Activated naive CD8-positive, alpha-beta T cell treated with anti-CD3 and anti-CD28 coated beads, Interleukin-2, amount 50 U/mL, for 24 hours (primary cell): ENCODE measurements at regions not wholly inside any gene's neighbourhood (a gene's known extent, or its start where the extent isn't known, plus 50 kb on each side); places are given as distances from the start of the nearest gene placed in this dataset.
"Not testable (repeated sequence)": the region's sequence is repeated elsewhere in the genome, so short reads cannot be mapped to it uniquely, and the experiment has no call there.

Source experiments
- ATAC-seq: fragments of 150-1000 bp; cut with Tn5 transposase; one replicate; pipeline ENCODE4 v1.10.0; 2021
- DNase-seq: peaks from one replicate; pipeline ENCODE4 v3.0.0; 2021
- H3K27ac Mint-ChIP-seq: one replicate; pipeline ENCODE4 v1.8.0; 2021; ENCODE audit warnings: mild to moderate bottlenecking, mixed read lengths
- H3K27me3 Mint-ChIP-seq: one replicate; pipeline ENCODE4 v1.8.0; 2021; ENCODE audit warnings: mixed read lengths
- H3K36me3 Mint-ChIP-seq: one replicate; pipeline ENCODE4 v1.8.0; 2021; ENCODE audit warnings: low read depth, mixed read lengths
- H3K4me1 Mint-ChIP-seq: one replicate; pipeline ENCODE4 v1.8.0; 2021; ENCODE audit warnings: mixed read lengths
- H3K4me3 Mint-ChIP-seq: one replicate; pipeline ENCODE4 v1.8.0; 2021; ENCODE audit warnings: mild to moderate bottlenecking, moderate library complexity, mixed read lengths
- H3K9me3 Mint-ChIP-seq: one replicate; pipeline ENCODE4 v1.8.0; 2021; ENCODE audit warnings: mixed read lengths

DNA sequence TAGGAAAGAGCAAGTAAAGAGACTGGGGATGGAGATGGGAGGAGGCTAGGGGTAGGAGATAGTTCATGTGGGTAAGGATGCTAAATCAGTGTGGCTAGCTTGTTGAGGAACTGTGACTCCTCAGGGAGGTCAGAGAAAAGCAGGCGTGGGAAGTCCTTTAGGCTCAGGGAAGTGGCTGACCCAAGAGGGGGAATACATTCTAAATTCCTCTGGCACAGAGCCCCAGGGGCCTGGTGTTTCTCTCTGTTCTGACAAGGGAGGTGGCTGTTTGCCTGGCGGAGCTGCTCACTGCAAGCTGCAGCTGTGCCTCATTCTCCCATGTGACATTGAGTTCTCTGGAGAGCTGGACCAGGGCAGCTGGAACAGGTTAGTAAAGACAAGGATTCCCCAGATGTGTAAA, 152.2 kb upstream of the SLC38A2 start:
- H3K27me3 Mint-ChIP-seq: no peaks in the 10 kb centered on the region
- peaks cover 5% of the 10 kb centered on the region for H3K9me3 Mint-ChIP-seq
- H3K4me3 Mint-ChIP-seq: no peak overlapping the region
- peaks cover 28% of the 10 kb centered on the region for H3K4me1 Mint-ChIP-seq
- H3K27ac Mint-ChIP-seq: peak overlapping the region; percentile 86
- DNase-seq (no peak), ATAC-seq (no peak)
- no peaks in the 10 kb centered on the region for H3K36me3 Mint-ChIP-seq

- Mint-ChIP-seq H3K27ac (peak overlapping the region; percentile 86), H3K27me3 (no peaks in the 10 kb centered on the region), H3K4me1 (peaks cover 33% of the 10 kb centered on the region), H3K4me3 (peak overlapping the region; percentile 69), H3K36me3 (no peaks in the 10 kb centered on the region), H3K9me3 (peaks cover 2% of the 10 kb centered on the region)
- DNase-seq (peak; percentile 25), ATAC-seq (peak; percentile 86)
Measured at GRCh38 chr12:46523863-46524770, 151.5 kb upstream of the SLC38A2 start.

DNA sequence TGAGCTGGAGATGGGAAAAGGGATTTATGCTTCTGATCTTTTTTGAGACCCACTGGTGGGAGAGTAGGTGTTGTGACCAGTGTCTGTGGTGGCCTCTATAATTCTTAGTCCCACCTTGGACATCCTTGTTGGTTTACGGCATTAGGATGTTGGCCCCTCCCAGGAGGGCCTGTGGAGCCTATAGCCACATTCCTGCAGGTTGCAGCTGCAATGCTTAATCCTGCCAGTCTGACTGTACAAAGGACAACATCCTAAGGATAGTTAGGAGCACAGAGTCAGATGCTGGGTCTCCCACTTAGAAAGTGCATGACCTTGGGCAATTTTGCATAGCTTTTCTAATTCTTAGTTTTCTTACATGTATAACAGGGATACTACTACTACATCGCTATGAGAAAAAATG, 150.9 kb upstream of the SLC38A2 start:
- no peaks in the 10 kb centered on the region for H3K27me3 Mint-ChIP-seq
- no peaks in the 10 kb centered on the region for H3K36me3 Mint-ChIP-seq
- ATAC-seq: no peak
- H3K4me3 Mint-ChIP-seq: peak overlapping the region; percentile 69
- DNase-seq: no peak
- peak overlapping the region; percentile 86 for H3K27ac Mint-ChIP-seq
- peaks cover 39% of the 10 kb centered on the region for H3K4me1 Mint-ChIP-seq
- H3K9me3 Mint-ChIP-seq: no peaks in the 10 kb centered on the region

- no peak overlapping the region for H3K4me3 Mint-ChIP-seq
- no peak for DNase-seq
- H3K27ac Mint-ChIP-seq: no peak overlapping the region
- no peaks in the 10 kb centered on the region for H3K9me3 Mint-ChIP-seq
- no peaks in the 10 kb centered on the region for H3K36me3 Mint-ChIP-seq
- peaks cover 49% of the 10 kb centered on the region for H3K4me1 Mint-ChIP-seq
- no peaks in the 10 kb centered on the region for H3K27me3 Mint-ChIP-seq
- ATAC-seq: no peak
Measured at GRCh38 chr12:46522071-46522470, 149.5 kb upstream of the SLC38A2 start.

DNA sequence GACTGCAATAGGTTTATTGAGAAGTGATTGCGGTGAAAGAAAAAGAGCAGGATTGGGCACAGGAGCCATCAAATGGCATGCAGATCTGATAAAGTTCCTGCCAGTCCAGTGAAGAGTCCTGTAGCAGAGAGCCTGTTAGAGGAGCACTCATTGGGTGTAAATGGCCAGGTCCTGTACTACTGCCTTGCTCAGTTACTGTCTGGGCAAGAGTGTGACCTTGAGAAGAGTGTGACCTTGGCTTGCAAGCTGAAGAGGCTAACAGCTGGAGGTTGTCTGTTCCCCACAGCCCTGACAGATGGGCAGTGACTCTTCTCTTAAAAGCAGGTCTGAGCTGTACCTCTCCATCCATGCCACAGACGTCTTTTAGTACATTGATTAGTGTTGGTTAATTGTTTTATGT, 148.6 kb upstream of the SLC38A2 start:
- Mint-ChIP-seq H3K27me3 (no peaks in the 10 kb centered on the region), H3K9me3 (no peaks in the 10 kb centered on the region), H3K4me1 (peaks cover 57% of the 10 kb centered on the region), H3K27ac (no peak overlapping the region), H3K36me3 (no peaks in the 10 kb centered on the region), H3K4me3 (no peak overlapping the region)
- DNase-seq: no peak
- ATAC-seq: no peak

DNA sequence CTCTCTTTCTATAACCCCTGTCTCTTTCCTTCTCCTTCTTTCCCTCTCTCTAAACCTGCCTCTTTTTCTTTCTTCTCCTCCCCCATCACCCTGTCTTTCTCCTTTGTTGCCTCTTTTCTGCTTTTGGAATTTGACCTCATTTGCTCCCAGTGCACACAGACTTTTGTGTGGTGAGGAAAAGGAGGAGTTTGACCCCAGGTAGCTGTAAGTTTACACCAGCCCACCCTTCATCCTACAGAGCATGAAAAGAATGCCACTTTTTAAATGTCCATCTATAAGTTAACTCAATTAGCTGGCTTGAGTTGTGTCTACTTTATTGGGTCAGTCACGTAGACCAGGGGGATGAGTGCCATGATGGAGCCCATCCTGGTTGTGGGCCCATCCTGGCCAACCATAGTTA, 146.8 kb upstream of the SLC38A2 start:
- ATAC-seq (no peak), DNase-seq (no peak)
- H3K4me1 Mint-ChIP-seq: peaks cover 62% of the 10 kb centered on the region
- H3K9me3 Mint-ChIP-seq: no peaks in the 10 kb centered on the region
- H3K27ac Mint-ChIP-seq: peak overlapping the region; percentile 16
- no peak overlapping the region for H3K4me3 Mint-ChIP-seq
- H3K27me3 Mint-ChIP-seq: no peaks in the 10 kb centered on the region
- H3K36me3 Mint-ChIP-seq: no peaks in the 10 kb centered on the region

- Mint-ChIP-seq H3K36me3 (no peaks in the 10 kb centered on the region), H3K4me3 (no peak overlapping the region), H3K9me3 (no peaks in the 10 kb centered on the region), H3K27ac (no peak overlapping the region), H3K4me1 (peaks cover 62% of the 10 kb centered on the region), H3K27me3 (no peaks in the 10 kb centered on the region)
- DNase-seq (no peak), ATAC-seq (no peak)
Measured at GRCh38 chr12:46518729-46519128, 146.2 kb upstream of the SLC38A2 start.

DNA sequence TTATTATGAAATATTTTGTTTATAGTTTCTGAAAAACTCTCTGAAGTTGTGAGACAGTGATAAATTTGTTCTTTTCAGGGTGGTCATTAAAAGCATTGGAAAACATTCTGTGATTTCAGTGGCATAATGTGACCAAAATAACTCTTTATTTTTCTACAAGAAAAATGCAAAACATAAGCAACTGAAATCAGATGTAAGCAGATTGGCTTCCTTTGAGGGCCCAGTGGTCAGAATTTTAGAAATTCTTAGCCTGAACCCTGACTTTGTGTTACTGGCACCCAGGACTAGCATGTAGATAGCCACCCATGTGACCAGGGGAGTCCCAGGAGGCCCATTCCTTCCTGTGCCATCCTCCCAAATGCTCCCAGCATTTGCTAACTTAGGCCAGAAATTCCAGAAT, 145.6 kb upstream of the SLC38A2 start:
- ATAC-seq (no peak), DNase-seq (no peak)
- no peak overlapping the region for H3K4me3 Mint-ChIP-seq
- peak overlapping the region; percentile 90 for H3K27ac Mint-ChIP-seq
- no peaks in the 10 kb centered on the region for H3K9me3 Mint-ChIP-seq
- no peaks in the 10 kb centered on the region for H3K27me3 Mint-ChIP-seq
- H3K4me1 Mint-ChIP-seq: peaks cover 62% of the 10 kb centered on the region
- no peaks in the 10 kb centered on the region for H3K36me3 Mint-ChIP-seq

DNA sequence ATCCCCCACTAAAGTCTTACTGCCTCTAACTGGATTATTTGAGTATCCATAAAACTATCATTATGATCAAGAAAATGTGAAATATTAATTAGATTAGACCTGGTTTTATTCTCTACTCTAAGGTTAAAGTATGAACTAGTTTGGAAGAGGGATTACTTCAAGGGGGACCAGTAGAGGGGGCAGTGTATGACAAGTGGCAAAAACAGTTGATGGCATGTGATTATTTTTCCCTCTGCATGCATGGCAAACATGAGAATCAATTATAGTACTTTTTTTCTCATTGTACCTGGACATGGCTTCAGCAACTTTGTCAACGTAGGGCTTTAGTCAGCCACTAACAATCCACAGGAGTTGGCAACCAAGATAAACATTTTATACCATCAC, 145.0 kb upstream of the SLC38A2 start:
- H3K9me3 Mint-ChIP-seq: no peaks in the 10 kb centered on the region
- H3K27me3 Mint-ChIP-seq: no peaks in the 10 kb centered on the region
- no peaks in the 10 kb centered on the region for H3K36me3 Mint-ChIP-seq
- H3K4me3 Mint-ChIP-seq: peak overlapping the region; percentile 45
- DNase-seq (no peak), ATAC-seq (peak; percentile 44)
- H3K27ac Mint-ChIP-seq: peak overlapping the region; percentile 90
- peaks cover 63% of the 10 kb centered on the region for H3K4me1 Mint-ChIP-seq

GRCh38 chr12:46516933-46517578, 144.5 kb upstream of the SLC38A2 start:
- Mint-ChIP-seq H3K36me3 (no peaks in the 10 kb centered on the region), H3K9me3 (no peaks in the 10 kb centered on the region), H3K27me3 (no peaks in the 10 kb centered on the region), H3K4me1 (peaks cover 58% of the 10 kb centered on the region), H3K4me3 (peak overlapping the region; percentile 45), H3K27ac (peak overlapping the region; percentile 90)
- peak; percentile 25 for DNase-seq
- ATAC-seq: peak; percentile 96

- Mint-ChIP-seq H3K36me3 (no peaks in the 10 kb centered on the region), H3K27me3 (no peaks in the 10 kb centered on the region), H3K9me3 (peaks cover 4% of the 10 kb centered on the region), H3K4me1 (peaks cover 55% of the 10 kb centered on the region), H3K4me3 (no peak overlapping the region), H3K27ac (peak overlapping the region; percentile 90)
- no peak for DNase-seq
- ATAC-seq: no peak
Measured at GRCh38 chr12:46516238-46516932, 143.8 kb upstream of the SLC38A2 start.

DNA sequence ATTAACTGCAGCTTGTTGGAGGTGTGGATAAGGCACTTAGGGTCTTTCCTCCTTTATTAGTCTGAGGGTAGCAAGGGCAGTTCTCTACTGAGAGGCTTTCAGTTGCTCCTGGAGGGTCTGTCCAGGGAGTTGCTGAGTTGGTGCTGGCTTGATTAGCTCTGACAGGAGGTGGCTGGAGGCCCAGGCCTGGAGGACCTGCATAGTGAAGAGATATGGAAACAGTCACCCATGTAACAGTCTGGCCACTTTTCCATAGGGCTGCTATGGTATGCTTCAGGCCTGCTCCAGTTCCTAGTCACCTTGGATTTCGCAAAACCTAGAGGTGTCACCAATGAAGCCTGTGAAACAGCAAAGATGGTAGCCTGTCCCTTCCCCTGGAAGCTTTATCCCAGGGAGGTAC, 143.3 kb upstream of the SLC38A2 start:
- peaks cover 55% of the 10 kb centered on the region for H3K4me1 Mint-ChIP-seq
- H3K27me3 Mint-ChIP-seq: no peaks in the 10 kb centered on the region

DNA sequence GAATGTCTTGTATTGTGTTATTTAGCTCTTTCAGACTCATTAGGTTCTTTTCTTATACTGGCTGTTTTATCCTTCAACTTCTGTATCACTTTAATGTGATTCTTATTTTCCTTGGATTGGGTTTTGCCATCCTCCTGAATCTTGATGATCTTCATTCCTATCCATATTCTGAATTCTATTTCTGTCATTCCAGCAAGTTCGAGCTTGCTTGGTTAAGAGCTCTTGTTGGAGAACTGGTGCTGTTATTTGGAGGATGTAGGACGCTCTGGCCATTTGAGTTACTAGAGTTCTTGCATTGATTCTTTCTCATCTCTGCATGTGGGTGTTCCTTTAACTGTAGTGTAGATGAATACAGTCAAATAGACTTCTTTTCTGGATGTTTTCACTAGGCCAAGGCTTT, 142.3 kb upstream of the SLC38A2 start:
- Mint-ChIP-seq H3K4me3 (no peak overlapping the region), H3K4me1 (peaks cover 55% of the 10 kb centered on the region), H3K27ac (no peak overlapping the region), H3K27me3 (no peaks in the 10 kb centered on the region), H3K9me3 (peaks cover 16% of the 10 kb centered on the region), H3K36me3 (peaks cover 2% of the 10 kb centered on the region)
- no peak for ATAC-seq
- no peak for DNase-seq

More for the DNA sequence above, 143.3 kb upstream of the SLC38A2 start:
- DNase-seq (no peak), ATAC-seq (no peak)
- Mint-ChIP-seq H3K4me3 (no peak overlapping the region), H3K36me3 (peaks cover 2% of the 10 kb centered on the region), H3K9me3 (peaks cover 8% of the 10 kb centered on the region), H3K27ac (no peak overlapping the region)

DNA sequence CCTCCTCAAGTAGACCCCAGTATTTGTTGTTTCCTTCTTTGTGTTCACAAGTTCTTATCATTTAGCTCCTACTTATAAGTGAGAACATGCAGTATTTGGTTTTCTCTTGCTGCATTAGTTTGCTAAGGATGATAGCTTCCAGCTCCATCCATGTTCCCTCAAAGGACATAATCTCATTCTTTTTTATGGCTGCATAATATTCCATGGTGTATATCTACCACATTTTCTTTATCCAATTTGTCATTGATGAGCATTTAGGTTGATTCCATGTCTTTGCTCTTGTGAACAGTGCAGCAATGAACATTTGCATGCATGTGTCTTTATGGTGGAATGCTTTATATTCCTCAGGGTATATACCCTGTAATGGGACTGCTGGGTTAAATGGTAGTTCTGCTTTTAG, 137.7 kb upstream of the SLC38A2 start:
- Mint-ChIP-seq H3K9me3 (peaks cover 43% of the 10 kb centered on the region), H3K4me1 (peaks cover 31% of the 10 kb centered on the region)
- H3K27ac Mint-ChIP-seq, H3K27me3 Mint-ChIP-seq, H3K36me3 Mint-ChIP-seq, ATAC-seq, H3K4me3 Mint-ChIP-seq, DNase-seq: not testable (repeated sequence)

- Mint-ChIP-seq H3K36me3 (peaks cover 8% of the 10 kb centered on the region), H3K9me3 (peaks cover 53% of the 10 kb centered on the region)
- ATAC-seq: no peak
Measured at GRCh38 chr12:46509135-46509534, 136.6 kb upstream of the SLC38A2 start.

More at GRCh38 chr12:46509135-46509534, 136.6 kb upstream of the SLC38A2 start:
- no peak overlapping the region for H3K27ac Mint-ChIP-seq
- H3K27me3 Mint-ChIP-seq: no peaks in the 10 kb centered on the region
- no peak for DNase-seq
- no peak overlapping the region for H3K4me3 Mint-ChIP-seq
- H3K4me1 Mint-ChIP-seq: peaks cover 21% of the 10 kb centered on the region
